IMR-90 (cell line): ENCODE measurements at regions not wholly inside any gene's neighbourhood (a gene's known extent, or its start where the extent isn't known, plus 50 kb on each side); places are given as distances from the start of the nearest gene placed in this dataset.

Experiments used
- ATAC-seq: fragments of 200-7000 bp; cut with Tn5 transposase; 2 replicates; pipeline ENCODE4 v1.9.1; 2020; ENCODE audit warnings: low read depth, mild to moderate bottlenecking, moderate library complexity
- BruUV-seq: library from RNA; stranded (reverse); fragments of 400-500 nt; replicated peaks from 2 replicates; lab custom pipeline; 2021; lab: Mats Ljungman, UMichigan
- CTCF ChIA-PET: fragments of 300-600 bp; formaldehyde crosslinking; extraction: SDS; loops from one replicate; lab custom pipeline; 2021; ENCODE audit warnings: antibody characterized with exemption; lab: Yijun Ruan, JAX
- POLR2A ChIA-PET: fragments of 300-600 bp; sonication (Branson Sonifier 250); formaldehyde crosslinking; loops from one replicate; lab custom pipeline; 2022; ENCODE audit warnings: antibody characterized with exemption; ENCODE audit not compliant: unreplicated experiment; lab: Charles Lee
- DNase-seq: peaks from one replicate; pipeline ENCODE4 v3.0.0; 2013
- H2AFZ ChIP-seq: replicated peaks from 2 replicates; pipeline ENCODE3; 2013; ENCODE audit warnings: low read length, mild to moderate bottlenecking; ENCODE audit not compliant: poor library complexity
- H2AK5ac ChIP-seq: 2 replicates; pipeline ENCODE4 v1.6.1; 2013; ENCODE audit warnings: low read depth, low read length, inconsistent platforms
- H2AK9ac ChIP-seq: replicated peaks from 2 replicates; pipeline ENCODE3; 2013; ENCODE audit warnings: mild to moderate bottlenecking, low read depth, low read length, moderate library complexity; ENCODE audit not compliant: poor library complexity
- H2BK120ac ChIP-seq: 2 replicates; pipeline ENCODE4 v1.6.1; 2013; ENCODE audit warnings: low read depth, low read length, inconsistent platforms
- H2BK15ac ChIP-seq: 3 replicates; pipeline ENCODE4 v1.6.1; 2013; ENCODE audit warnings: low read depth, low read length, inconsistent platforms
- H2BK20ac ChIP-seq: 2 replicates; pipeline ENCODE4 v1.6.1; 2013; ENCODE audit warnings: low read depth, mild to moderate bottlenecking, inconsistent platforms, low read length, moderate library complexity
- H2BK5ac ChIP-seq: 2 replicates; pipeline ENCODE4 v1.6.1; 2013; ENCODE audit warnings: mild to moderate bottlenecking, low read depth, low read length, inconsistent platforms; ENCODE audit not compliant: poor library complexity, severe bottlenecking
- H3K14ac ChIP-seq: replicated peaks from 2 replicates; pipeline ENCODE4 v1.6.1; 2013; ENCODE audit warnings: low read depth, low read length, inconsistent platforms
- H3K18ac ChIP-seq: 2 replicates; pipeline ENCODE4 v1.6.1; 2013; ENCODE audit warnings: low read depth, low read length, control low read depth
- H3K23ac ChIP-seq: 2 replicates; pipeline ENCODE4 v1.6.1; 2013; ENCODE audit warnings: low read depth, low read length, inconsistent platforms
- H3K27ac ChIP-seq: 2 replicates; pipeline ENCODE4 v1.5.1; 2013; ENCODE audit warnings: mild to moderate bottlenecking, control low read depth, low read length; ENCODE audit not compliant: insufficient read depth
- H3K27me3 ChIP-seq: 2 replicates; pipeline ENCODE4 v1.6.1; 2013; ENCODE audit warnings: low read length; ENCODE audit not compliant: control insufficient read depth, insufficient read depth
- H3K36me3 ChIP-seq: 2 replicates; pipeline ENCODE4 v1.6.1; 2013; ENCODE audit warnings: low read length, mixed read lengths; ENCODE audit not compliant: control insufficient read depth, insufficient read depth
- H3K4ac ChIP-seq: 2 replicates; pipeline ENCODE4 v1.6.1; 2013; ENCODE audit warnings: low read depth, low read length, inconsistent platforms
- H3K4me1 ChIP-seq: 2 replicates; pipeline ENCODE4 v1.6.1; 2013; ENCODE audit warnings: low read length, mixed read lengths; ENCODE audit not compliant: control insufficient read depth, insufficient read depth
- H3K4me2 ChIP-seq: 2 replicates; pipeline ENCODE4 v1.6.1; 2013; ENCODE audit warnings: low read depth, mild to moderate bottlenecking, control low read depth, low read length, moderate library complexity
- H3K4me3 ChIP-seq: 2 replicates; pipeline ENCODE4 v1.5.1; 2013; ENCODE audit warnings: low read depth, mild to moderate bottlenecking, control low read depth, low read length, moderate library complexity; ENCODE audit not compliant: insufficient read depth
- H3K56ac ChIP-seq: 2 replicates; pipeline ENCODE4 v1.6.1; 2013; ENCODE audit warnings: low read length, inconsistent platforms; ENCODE audit not compliant: insufficient read depth; ENCODE audit errors: extremely low read depth
- H3K79me1 ChIP-seq, 2 experiments: 2 replicates each; pipeline ENCODE4 v1.6.1; 2013; ENCODE audit warnings: low read length in 2 of 2, inconsistent platforms in 1 of 2, low read depth in 1 of 2
- H3K9ac ChIP-seq: 2 replicates; pipeline ENCODE4 v1.6.1; 2013; ENCODE audit warnings: low read depth, low read length, control low read depth
- H3K9me1 ChIP-seq: 2 replicates; pipeline ENCODE4 v1.6.1; 2013; ENCODE audit warnings: low read length, inconsistent platforms; ENCODE audit not compliant: insufficient read depth
- H3K9me3 ChIP-seq: 2 replicates; pipeline ENCODE4 v1.6.1; 2013; ENCODE audit warnings: low read length; ENCODE audit not compliant: control insufficient read depth, insufficient read depth
- H4K20me1 ChIP-seq: 2 replicates; pipeline ENCODE4 v1.6.1; 2013; ENCODE audit warnings: low read length, inconsistent platforms; ENCODE audit not compliant: insufficient read depth
- H4K5ac ChIP-seq: 2 replicates; pipeline ENCODE4 v1.6.1; 2013; ENCODE audit warnings: mild to moderate bottlenecking, low read depth, low read length, control low read depth
- H4K8ac ChIP-seq, 2 experiments: 2 replicates each; pipeline ENCODE4 v1.6.1; 2013; ENCODE audit warnings: low read depth in 2 of 2, low read length in 2 of 2, control low read depth in 1 of 2, inconsistent platforms in 1 of 2
- H4K91ac ChIP-seq: 2 replicates; pipeline ENCODE4 v1.6.1; 2013; ENCODE audit warnings: low read depth, low read length, inconsistent platforms; ENCODE audit not compliant: insufficient read depth
- BHLHE40 ChIP-seq: fragments of 150-350 bp; IDR thresholded peaks from 2 replicates; pipeline ENCODE4 v1.6.1; 2016; ENCODE audit warnings: mild to moderate bottlenecking, low read depth, low read length
- CEBPB ChIP-seq: IDR thresholded peaks from 2 replicates; pipeline ENCODE4 v1.6.1; 2012; ENCODE audit warnings: low read depth, low read length, improper control_type of control experiment
- MAFK ChIP-seq: IDR thresholded peaks from 2 replicates; pipeline ENCODE4 v1.6.1; 2012; ENCODE audit warnings: low read depth, low read length, improper control_type of control experiment
- MXI1 ChIP-seq: IDR thresholded peaks from 2 replicates; pipeline ENCODE4 v1.6.1; 2012; ENCODE audit warnings: low read depth, mild to moderate bottlenecking, low read length, moderate library complexity, borderline replicate concordance
- NFE2L2 ChIP-seq: fragments of 150-350 bp; IDR thresholded peaks from 2 replicates; pipeline ENCODE4 v1.6.1; 2016; ENCODE audit warnings: low read depth, mild to moderate bottlenecking, low read length
- RAD21 ChIP-seq: IDR thresholded peaks from 2 replicates; pipeline ENCODE4 v1.6.1; 2012; ENCODE audit warnings: low read length, improper control_type of control experiment
- RCOR1 ChIP-seq: IDR thresholded peaks from 2 replicates; pipeline ENCODE4 v1.6.1; 2012; ENCODE audit warnings: mild to moderate bottlenecking, low read length, improper control_type of control experiment; ENCODE audit not compliant: insufficient replicate concordance
- SMC3 ChIP-seq: fragments of 150-350 bp; IDR thresholded peaks from 2 replicates; pipeline ENCODE4 v1.6.1; 2016; ENCODE audit warnings: low read depth, mild to moderate bottlenecking, antibody characterized with exemption, low read length, moderate library complexity
- WGBS, 2 experiments: methylation state at CpG; one replicate each; pipeline versions ENCODE4 v1.1.5 to v1.1.7; 2013; ENCODE audit warnings: missing lambda C conversion rate in 2 of 2; ENCODE audit not compliant: insufficient read length in 1 of 2; ENCODE audit errors: extremely low coverage in 2 of 2; 5-methylcytosine and 5-hydroxymethylcytosine counted together
- dilution Hi-C: fragments of 300-500 bp; cut with HindIII; formaldehyde crosslinking; loops from one replicate; pipeline ENCODE4 v1.14.3; 2018; ENCODE audit warnings: low sequenced_read_pairs; ENCODE audit not compliant: unreplicated experiment
- in situ Hi-C: fragments of 300-500 bp; cut with MboI; formaldehyde crosslinking; loops from 3 replicates; pipeline ENCODE4 v1.14.3; 2019; ENCODE audit warnings: low sequenced_read_pairs, inconsistent platforms, mixed read lengths
- intact Hi-C: fragments of 100-400 bp; cut with micrococcal nuclease; formaldehyde crosslinking; loops from 2 replicates; pipeline ENCODE4 v1.10.0; 2022
- TF ChIP-seq, protein P1 (sequence below): fragments of 150-350 bp; IDR thresholded peaks from 2 replicates; pipeline ENCODE4 v1.6.1; 2017; ENCODE audit warnings: mild to moderate bottlenecking, antibody characterized with exemption, low read length, low read depth
- TF ChIP-seq, protein P2 (sequence below): conservative IDR thresholded peaks from 2 replicates; pipeline ENCODE4 v1.5.1; 2012; ENCODE audit warnings: mild to moderate bottlenecking, low read depth, low read length, improper control_type of control experiment
- TF ChIP-seq, protein P3 (sequence below): fragments of 150-350 bp; IDR thresholded peaks from 2 replicates; pipeline ENCODE4 v1.6.1; 2016; ENCODE audit warnings: low read depth, mild to moderate bottlenecking, low read length, moderate library complexity, borderline replicate concordance

- no peaks in the 10 kb centered on the region for H3K27me3 ChIP-seq
- no peak overlapping the region for H3K4me3 ChIP-seq
- no peak overlapping the region for H2AK5ac ChIP-seq
- H3K18ac ChIP-seq, result no peak overlapping the region
- H4K8ac ChIP-seq, result no peak overlapping the region
- H2AK9ac ChIP-seq, result no peak overlapping the region
- intact Hi-C loops, result no loop called here
- H2BK20ac ChIP-seq, result no peak overlapping the region
- no peak overlapping the region for H3K27ac ChIP-seq
- no peak overlapping the region for H4K91ac ChIP-seq
- POLR2A ChIA-PET, result no interaction called here
- no peak overlapping the region for H3K23ac ChIP-seq
- H3K9me1 ChIP-seq, result no peaks in the 10 kb centered on the region
- in situ Hi-C loops, result loop anchor here (10.0 kb wide), 1 partner anchor 61 kb away; no protein-coding TSS in a partner anchor
- WGBS, 2 experiments, result no CpG with 5 or more reads among the region's 2 CpGs
- TF ChIP-seq, protein P1, sequence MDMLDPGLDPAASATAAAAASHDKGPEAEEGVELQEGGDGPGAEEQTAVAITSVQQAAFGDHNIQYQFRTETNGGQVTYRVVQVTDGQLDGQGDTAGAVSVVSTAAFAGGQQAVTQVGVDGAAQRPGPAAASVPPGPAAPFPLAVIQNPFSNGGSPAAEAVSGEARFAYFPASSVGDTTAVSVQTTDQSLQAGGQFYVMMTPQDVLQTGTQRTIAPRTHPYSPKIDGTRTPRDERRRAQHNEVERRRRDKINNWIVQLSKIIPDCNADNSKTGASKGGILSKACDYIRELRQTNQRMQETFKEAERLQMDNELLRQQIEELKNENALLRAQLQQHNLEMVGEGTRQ, result no peak
- TF ChIP-seq, protein P2, sequence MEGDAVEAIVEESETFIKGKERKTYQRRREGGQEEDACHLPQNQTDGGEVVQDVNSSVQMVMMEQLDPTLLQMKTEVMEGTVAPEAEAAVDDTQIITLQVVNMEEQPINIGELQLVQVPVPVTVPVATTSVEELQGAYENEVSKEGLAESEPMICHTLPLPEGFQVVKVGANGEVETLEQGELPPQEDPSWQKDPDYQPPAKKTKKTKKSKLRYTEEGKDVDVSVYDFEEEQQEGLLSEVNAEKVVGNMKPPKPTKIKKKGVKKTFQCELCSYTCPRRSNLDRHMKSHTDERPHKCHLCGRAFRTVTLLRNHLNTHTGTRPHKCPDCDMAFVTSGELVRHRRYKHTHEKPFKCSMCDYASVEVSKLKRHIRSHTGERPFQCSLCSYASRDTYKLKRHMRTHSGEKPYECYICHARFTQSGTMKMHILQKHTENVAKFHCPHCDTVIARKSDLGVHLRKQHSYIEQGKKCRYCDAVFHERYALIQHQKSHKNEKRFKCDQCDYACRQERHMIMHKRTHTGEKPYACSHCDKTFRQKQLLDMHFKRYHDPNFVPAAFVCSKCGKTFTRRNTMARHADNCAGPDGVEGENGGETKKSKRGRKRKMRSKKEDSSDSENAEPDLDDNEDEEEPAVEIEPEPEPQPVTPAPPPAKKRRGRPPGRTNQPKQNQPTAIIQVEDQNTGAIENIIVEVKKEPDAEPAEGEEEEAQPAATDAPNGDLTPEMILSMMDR, result no peak
- TF ChIP-seq MAFK, result no peak
- no peak for TF ChIP-seq MXI1
- no peak for TF ChIP-seq CEBPB
- no peak for TF ChIP-seq RCOR1
- TF ChIP-seq, protein P3, sequence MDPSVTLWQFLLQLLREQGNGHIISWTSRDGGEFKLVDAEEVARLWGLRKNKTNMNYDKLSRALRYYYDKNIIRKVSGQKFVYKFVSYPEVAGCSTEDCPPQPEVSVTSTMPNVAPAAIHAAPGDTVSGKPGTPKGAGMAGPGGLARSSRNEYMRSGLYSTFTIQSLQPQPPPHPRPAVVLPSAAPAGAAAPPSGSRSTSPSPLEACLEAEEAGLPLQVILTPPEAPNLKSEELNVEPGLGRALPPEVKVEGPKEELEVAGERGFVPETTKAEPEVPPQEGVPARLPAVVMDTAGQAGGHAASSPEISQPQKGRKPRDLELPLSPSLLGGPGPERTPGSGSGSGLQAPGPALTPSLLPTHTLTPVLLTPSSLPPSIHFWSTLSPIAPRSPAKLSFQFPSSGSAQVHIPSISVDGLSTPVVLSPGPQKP, result no peak
- TF ChIP-seq RAD21, result no peak
- no peak for TF ChIP-seq BHLHE40
- no peak for TF ChIP-seq NFE2L2
- no peak for TF ChIP-seq SMC3
- dilution Hi-C loops, result no loop called here
- no peak overlapping the region for H3K56ac ChIP-seq
- H2BK15ac ChIP-seq, result no peak overlapping the region
- no peak overlapping the region for H3K4ac ChIP-seq
- no peak overlapping the region for H3K9ac ChIP-seq
- no peak overlapping the region for H2BK5ac ChIP-seq
- ATAC-seq (no peak), DNase-seq (no peak)
- BruUV-seq, result no TSS peak
- no peak overlapping the region for H3K4me2 ChIP-seq
- H4K5ac ChIP-seq, result no peak overlapping the region
- no peaks in the 10 kb centered on the region for H3K36me3 ChIP-seq
- H3K4me1 ChIP-seq, result no peaks in the 10 kb centered on the region
- no peaks in the 10 kb centered on the region for H4K20me1 ChIP-seq
- peaks cover 4% of the 10 kb centered on the region; the same call in 1 of the 2 replicates for H3K9me3 ChIP-seq
- CTCF ChIA-PET, result interaction anchor here (0.5 to 1.4 kb wide), 2 partner anchors 656 to 919 kb away, joined by 3 to 6 read pairs; no protein-coding TSS in a partner anchor
- no peaks in the 10 kb centered on the region for H3K79me1 ChIP-seq
- no peak overlapping the region for H2BK120ac ChIP-seq
- no peak overlapping the region for H2AFZ ChIP-seq
- no peak overlapping the region for H3K14ac ChIP-seq
Observed at GRCh38 chr16:26454102-26454501, 612.6 kb upstream of the C16orf82 start.
